GM12891 (cell line): ENCODE measurements at regions not wholly inside any gene's neighbourhood (a gene's known extent, or its start where the extent isn't known, plus 50 kb on each side); places are given as distances from the start of the nearest gene placed in this dataset.

Experiments
- PAX5 ChIP-seq: IDR thresholded peaks from 2 replicates; pipeline ENCODE4 v1.6.1; 2011; ENCODE audit warnings: low read length, moderate library complexity, mild to moderate bottlenecking; ENCODE audit not compliant: insufficient read depth, severe bottlenecking
- POLR2A ChIP-seq: IDR thresholded peaks from 2 replicates; pipeline ENCODE4 v1.6.1; 2011; ENCODE audit warnings: low read depth, low read length, control low read depth
- POLR2AphosphoS5 ChIP-seq: IDR thresholded peaks from 2 replicates; pipeline ENCODE4 v1.6.1; 2011; ENCODE audit warnings: low read depth, low read length, control low read depth

DNA sequence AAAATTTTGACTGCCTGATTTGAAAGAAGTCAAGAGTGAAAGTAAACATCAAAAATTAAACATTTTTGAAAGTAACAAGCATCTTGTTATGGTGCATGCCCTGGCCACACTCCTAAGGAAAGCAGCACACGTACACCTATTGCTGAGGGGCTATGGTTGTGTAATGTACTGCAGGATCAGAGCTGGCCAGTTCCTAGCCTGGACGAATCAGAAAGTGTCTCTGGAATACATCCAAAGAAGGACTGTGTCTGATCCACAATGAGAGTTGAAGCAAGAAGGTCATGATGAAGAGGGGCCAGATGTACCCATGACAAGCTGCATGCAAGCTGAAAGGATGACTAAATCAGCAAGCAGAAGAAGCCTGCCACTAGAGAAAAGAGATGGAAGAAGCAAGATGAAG, 618.2 kb downstream of the TLE1 start:
- no peak for TF ChIP-seq POLR2AphosphoS5
- TF ChIP-seq POLR2A: no peak
- TF ChIP-seq PAX5: no peak
